GM21360 (cell line): ENCODE measurements at regions not wholly inside any gene's neighbourhood (a gene's known extent, or its start where the extent isn't known, plus 50 kb on each side); places are given as distances from the start of the nearest gene placed in this dataset.
"Not testable (repeated sequence)": the region's sequence is repeated elsewhere in the genome, so short reads cannot be mapped to it uniquely, and the experiment has no call there.

Experiments
- ATAC-seq: cut with Tn5 transposase; IDR thresholded peaks from one replicate; pipeline ENCODE4 v1.9.1; 2021; ENCODE audit warnings: mild to moderate bottlenecking, moderate library complexity; ENCODE audit not compliant: unreplicated experiment

DNA sequence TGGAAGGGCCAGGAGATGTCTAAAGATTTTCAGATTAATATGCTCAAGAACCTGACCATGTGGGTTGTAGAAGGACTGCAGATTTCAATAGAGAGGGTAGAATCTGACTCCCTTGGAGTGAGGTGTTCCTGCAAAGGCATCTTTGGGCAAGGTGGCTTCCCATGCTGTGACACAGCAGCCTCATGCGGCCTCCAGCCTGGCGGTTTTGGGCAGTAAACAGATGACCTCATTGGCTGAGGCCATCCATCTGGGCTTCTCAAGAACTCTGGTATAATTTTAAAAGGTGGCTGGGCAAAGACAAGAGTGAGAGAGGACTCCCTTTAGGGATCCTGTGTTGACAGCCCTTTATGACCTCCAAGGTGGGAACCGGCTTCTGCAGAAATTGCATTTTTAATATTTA lies 90.3 kb upstream of the ERCC6L2 start:
- ATAC-seq = no peak

DNA sequence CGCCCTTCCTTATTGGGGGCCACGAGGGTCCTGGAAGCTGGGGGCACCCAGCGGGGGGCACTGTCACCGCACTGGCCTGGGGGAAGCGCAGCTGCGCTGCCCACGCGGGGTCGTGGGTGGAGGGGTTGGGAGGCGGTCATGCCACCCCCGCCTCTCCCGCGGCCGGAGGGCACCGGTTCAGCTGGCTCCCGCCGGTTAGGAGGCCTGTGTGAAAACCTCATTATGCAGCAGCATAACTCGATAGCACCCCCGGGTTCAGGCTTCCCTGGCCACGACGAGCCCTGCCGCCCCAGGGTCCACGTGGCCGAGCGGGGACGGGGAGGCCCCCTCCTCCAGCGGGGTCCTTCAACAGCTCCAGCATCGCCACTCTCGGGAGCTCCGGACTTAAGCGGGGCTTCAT lies 91.2 kb upstream of the ERCC6L2 start:
- ATAC-seq = no peak

DNA sequence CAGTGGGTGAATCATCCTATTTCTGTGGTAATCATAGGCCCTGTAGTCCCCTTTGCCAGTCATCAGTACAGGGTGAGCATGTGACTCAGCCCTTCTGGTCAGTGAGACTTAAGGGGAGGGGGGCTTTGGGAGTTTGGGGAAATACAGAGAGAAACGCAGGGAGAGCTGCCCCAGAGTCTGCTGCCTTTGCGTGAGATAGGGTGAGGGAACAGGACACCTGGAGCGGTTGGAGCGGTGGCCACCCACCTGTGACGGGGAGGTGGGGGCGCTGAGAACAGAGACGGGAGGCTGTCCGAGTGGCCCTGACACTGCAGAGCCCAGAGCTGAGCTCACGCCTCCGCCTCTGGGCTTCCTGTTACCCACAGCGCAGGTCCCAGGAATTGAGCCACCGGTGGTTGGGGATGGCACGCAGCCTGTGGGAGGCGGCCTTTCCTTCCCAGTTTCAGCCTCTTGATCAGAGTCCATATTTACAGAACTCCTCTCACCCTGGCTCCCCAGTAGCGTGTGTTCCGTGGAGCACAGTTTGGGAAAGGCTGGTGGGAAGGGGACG lies 92.0 kb upstream of the ERCC6L2 start:
- no peak for ATAC-seq

DNA sequence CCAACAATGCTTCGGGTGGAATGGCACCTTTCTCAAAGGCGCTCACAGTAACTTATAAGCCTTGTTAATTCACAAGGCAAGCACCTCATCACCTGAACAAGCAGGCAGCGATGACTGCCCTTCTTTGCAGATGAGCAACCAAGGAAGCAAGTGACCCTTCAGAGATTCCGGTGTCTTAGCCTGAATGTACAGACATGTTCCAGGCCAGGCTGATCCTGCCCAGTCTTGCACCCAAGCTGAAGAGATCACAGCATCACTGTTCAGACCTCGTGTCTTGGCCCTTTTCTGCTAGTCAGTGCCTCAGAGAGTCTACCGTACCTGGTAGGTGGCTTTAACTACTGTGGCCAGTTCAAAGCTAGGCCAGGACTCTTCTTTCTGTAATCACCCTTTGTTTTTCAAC lies 94.7 kb upstream of the ERCC6L2 start:
- ATAC-seq = no peak

DNA sequence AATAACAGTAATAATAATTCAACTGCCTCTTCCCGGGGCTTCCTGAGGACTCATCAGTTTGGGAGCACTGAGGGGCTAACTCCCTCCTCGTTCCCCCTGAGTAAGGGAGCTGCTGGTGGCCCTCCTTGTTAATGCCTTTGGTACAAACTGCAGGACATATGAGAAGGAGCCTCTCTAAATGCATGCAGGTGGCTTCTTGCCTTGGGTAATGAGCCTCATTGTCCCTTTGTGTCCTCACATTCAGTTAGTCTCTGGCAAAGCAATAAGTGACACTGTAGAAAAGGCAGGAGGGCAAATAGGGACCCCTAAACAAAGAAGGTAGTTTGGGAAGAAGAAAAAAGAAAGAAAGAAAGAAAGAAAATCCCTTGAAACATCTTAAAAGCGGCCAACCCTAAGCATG lies 95.4 kb upstream of the ERCC6L2 start:
- no peak for ATAC-seq

DNA sequence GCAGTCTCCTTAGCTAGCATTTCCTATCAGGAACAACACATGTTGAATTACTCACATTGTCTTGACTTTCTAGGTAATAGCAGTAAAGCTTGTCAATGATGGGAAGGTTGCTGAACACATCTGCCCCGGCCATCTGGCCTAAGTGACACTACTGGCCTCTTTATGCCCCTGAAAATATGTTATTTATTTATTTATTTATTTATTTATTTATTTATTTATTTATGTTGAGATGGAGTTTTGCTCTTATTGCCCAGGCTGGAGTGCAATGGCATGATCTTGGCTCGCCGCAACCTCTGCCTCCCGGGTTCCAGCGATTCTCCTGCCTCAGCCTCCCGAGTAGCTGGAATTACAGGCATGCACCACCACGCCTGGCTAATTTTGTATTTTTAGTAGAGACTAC lies 95.9 kb upstream of the ERCC6L2 start:
- ATAC-seq = not testable (repeated sequence)

DNA sequence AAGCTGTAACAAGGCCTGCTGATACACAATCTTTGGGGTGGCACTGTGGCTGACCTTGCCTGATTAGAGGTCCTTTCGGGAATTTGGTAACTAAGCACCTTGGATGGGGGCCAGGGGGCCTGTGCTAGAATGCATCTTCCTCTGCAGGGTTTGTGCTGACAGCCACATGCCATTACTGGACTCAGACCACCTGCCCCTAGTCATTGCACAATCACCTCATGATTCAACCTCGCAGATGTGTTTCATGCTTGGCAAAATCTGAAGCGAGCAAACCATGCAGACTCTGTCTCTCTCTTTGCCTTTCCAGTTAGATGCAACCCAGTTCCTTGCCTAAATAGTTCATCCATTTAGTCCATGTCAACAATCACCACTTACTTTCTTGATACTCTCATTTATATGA lies 96.5 kb upstream of the ERCC6L2 start:
- ATAC-seq = no peak

DNA sequence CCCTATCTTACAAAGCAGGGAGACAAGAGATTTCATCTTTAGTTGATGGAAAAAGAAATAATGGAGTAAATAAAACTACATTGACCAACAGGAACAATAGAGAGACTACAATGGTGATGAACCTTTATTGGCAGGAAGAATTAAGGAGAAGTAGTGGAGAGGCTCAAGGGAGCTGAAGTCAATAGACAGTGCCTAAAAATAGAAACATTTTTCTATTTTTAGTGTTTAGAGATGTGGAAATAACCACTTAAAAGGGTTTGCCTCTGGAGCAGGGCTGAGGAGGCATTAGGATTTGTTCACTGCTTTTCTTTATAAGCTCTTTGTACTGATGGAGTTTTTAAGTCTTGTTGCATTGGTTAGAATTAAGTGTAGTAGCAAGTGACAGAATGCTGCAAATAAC lies 98.4 kb upstream of the ERCC6L2 start:
- no peak for ATAC-seq

DNA sequence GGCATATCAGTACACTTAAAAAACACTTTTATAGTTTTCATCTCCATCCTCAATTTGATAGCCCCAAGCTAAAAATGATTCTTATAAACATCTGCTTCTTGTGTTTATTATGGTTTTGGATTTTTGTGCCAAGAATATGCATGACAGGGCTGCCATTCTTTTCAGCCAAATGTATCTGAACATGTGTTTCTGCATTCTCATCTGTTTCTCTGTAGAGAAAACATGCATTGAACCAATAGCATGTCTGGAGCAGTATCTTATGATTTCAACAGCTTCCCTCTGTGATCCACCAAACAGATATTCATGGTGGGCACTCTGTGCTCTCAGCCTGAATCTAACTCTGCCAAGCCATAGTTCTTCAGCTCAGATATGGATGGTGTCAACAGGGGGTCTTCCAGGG lies 99.3 kb upstream of the ERCC6L2 start:
- ATAC-seq = no peak

DNA sequence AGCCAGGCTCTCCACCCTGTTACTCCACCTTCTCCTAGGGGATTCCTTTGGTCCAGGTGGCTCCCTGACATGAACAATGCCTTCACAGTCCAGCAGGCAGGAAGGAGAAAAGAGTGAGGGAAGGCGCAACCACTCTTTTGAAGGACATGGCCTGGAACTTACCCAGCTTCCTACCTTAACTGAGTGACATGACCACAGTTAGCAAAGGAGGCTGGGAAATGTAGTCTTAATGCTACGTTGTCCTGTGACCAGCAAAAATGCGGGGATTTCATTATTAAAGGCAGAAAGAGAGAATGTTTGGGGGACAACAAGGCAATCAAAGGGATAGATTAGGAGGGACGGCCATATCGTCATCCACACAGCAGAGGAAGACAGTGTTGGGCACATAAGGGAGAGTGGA lies 100.3 kb upstream of the ERCC6L2 start:
- ATAC-seq = no peak

DNA sequence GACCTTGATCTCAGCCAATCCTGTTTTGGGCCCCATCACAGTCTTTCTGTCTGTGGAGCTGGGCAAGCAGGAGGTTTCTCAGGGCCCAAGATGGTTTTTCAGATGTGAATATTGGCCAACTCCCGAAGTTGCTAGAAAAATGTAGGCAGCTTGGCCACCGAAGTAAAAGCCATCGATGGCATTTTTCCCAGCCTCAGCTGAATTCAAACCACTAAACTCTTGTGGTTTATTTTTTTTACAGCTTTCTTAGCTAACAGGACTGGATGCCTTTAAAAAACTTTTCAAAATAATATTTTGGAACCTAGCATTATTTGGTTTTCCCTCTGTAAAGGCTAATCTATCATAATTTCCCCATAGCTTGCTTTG lies 102.5 kb upstream of the ERCC6L2 start:
- no peak for ATAC-seq

DNA sequence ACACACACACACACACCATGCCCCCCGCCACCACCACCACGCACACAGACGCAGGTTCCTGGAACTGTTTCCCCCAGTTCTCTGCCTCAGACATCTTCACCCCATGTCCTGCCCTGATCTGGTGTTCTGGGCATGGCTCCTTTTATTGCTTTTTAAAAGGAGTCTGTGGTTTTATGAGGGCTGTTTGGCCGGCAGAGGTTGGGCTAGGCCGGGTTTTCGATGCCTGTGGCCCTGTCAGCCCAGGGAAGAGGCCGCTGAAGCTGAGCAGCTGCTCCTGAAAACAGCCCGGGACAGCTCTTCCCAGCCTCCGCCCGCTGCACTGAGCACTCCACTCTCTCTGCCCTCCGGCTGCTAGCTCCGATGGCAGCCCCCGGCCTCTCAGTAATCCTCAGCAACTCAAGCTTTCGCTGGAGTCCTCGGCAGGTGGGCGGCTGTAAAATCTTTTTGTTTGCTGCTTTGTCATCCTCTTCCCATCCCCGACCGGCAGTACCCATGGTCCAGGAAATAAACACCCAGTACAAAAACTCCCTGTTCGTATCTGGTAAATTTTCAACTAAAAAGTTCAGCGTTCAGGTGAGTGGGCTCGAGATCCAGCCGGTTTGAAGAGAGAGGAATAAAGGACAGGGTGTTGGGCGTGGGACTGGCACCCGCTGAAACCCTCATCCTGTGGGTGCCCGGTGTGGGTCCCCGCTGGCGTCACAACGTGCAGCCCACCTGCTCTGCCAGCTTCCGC lies 103.0 kb upstream of the ERCC6L2 start:
- no peak for ATAC-seq

DNA sequence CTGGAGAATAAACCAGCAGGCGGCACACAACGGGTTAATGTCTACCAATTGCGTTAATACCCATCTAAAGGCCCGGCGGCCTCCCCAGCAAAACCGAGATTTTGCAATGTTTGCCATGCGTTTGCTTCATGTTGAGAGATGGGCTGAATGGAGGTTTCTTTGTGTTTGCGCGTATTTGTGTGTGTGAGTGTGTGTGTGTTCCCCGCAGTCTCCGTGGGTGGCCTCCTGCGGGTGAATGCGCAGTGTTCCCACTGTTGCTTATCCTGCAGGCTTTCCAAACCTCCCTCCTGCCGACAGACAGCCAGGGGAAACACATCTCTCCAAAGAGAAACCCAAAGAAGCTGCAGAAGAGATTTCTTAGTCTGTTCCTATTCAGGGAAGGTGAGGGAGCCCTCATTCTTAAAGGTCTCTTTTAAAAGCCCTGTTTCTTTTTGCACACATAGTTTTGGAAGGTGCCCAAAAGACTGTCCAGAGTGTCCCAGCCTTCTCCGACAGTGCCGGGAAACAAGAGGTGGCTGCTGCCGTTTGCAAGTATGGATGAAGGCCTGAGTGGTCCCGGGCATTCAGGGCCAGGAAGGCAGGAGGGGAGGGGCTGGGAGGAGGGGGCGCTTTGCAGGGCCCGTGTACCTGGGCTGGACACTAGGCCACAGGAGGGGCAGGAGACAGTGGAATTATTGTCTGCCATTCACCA lies 103.8 kb upstream of the ERCC6L2 start:
- no peak for ATAC-seq

DNA sequence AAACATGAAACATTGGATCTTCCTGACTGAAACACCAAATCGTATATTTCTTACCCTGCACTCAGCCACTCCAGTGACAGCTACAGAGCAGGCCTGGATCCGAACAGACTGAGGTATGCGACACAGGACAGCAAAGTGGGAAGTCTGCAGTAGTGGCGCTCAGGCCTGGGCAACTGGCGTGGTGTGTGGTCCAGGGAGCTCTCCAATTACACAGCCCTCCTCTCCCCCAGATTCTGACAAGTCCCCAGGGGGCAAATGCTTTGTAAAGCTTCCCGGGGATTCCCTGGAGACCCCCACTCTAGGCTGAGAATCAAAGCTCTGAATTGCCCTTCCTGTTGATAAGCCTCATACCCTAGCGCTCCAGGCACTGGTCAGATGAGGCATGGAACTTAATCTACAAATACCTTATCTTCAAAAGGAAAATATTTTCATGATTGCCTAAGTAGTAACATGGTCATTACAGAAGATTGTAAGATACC lies 104.8 kb upstream of the ERCC6L2 start:
- no peak for ATAC-seq

DNA sequence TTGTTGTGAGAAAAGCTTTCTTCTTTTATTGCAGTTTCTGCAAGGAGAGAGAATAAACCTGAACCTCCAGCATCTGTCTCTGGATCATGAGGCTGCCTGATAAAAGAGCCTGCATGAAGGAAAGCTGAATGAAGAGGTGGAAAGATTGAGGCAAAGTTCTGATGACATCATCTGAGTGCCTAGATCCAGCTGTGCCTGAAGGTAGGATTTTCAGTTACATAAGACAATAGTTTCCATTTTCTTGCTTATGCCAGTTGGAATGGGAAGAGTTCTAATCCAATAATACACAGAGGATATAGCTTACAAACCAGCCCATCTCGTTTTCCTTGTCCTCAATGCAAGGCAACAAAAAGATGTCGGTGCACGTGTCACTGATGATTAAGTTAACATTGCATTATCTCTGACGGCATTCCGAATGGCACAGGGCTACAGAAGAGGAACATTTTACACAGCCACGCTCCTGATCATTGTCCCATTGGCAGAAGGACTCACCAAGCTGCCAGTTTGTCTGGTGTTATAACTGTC lies 105.5 kb upstream of the ERCC6L2 start:
- ATAC-seq = no peak

DNA sequence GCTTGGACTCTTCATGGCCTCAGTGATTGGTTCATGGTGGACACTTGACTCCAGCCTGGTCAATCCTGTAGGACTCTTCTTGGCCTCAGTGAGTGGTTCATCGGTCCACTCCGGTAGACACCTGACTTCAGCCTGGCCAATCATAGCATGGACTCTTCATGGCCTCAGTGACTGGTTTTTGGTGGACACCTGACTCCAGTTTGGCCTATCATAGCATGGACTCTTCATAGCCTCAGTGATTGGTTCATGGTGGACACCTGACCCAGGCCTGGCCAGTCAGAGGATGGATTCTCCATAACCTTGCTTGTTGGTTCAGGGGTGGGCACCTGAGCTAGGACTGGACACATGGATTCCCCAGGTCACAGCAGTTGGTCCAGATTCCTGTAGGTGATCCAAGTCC lies 106.0 kb upstream of the ERCC6L2 start:
- no peak for ATAC-seq

DNA sequence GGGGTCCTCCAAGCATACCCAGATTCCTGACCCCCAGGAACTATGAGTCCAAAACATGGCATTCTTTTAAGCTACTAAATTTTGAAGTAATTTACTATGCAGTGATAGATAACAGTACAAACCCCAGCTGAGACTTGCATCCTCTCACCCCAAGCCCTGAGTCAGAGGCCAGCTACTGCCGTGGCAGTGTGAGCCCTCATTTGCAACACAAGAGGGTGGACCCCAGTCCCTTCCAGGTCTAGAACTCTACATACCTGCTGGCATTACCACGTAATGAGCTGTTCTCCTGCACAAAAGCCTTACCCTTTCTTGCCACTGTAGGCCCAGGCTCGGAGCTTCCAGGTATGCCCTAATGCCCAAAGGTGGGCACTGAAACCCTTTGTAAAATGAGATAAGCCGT lies 108.6 kb upstream of the ERCC6L2 start:
- no peak for ATAC-seq

DNA sequence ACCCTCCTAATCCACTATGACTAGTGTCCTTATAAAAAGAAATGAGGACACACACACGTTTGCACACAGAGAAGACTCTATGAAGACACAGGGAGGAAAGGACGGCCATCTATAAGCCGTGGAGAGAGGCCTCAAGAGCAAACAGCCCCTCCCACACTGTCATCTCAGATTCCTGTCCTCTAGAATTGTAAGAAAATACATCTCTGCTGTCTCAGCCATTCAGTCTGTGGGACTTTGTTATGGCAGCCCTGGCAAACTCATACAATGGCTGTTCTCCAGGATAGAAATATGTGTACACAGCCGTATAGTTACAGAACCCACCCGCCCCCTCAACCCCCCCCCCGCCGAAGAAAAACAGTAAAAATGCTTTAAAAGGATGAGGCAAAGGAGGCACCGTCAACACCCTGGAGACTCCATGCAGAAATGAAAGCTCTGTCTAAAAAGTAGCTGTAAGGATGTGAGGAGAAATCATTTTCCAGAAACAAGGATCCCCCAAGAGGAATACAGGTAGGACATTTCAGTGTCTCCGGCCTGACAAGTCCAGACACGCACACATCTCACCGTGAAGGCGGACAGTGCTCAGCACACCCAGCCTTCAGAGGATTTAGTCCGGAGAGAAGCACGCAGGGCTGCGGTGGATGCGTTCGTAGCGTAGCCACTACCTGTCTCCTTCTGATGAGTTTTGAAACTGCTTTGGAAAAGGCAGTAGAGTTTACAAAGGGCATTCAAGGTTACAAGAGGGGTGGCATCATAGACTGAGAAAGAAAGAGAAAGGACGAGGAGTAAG lies 110.8 kb upstream of the ERCC6L2 start:
- ATAC-seq = no peak

DNA sequence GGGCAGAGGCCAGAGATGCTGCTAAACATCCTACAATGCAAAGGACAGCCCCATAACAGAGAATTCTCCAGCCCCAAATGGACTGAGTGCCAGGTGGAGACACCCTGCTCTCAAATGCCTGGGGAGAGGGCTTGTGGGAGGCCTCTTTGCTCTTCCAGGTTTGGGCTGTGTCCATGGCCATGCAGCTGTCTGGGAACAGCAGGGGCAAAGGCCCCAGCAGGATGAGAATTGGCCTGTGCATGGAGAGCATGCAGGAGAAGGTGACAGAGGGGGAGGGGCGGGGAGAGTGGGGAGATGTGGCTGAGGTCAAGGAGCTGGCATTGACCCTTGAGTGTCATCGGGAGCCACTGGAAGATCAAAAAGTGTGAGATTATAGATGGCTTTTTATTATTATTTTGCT lies 111.5 kb upstream of the ERCC6L2 start:
- ATAC-seq = no peak

DNA sequence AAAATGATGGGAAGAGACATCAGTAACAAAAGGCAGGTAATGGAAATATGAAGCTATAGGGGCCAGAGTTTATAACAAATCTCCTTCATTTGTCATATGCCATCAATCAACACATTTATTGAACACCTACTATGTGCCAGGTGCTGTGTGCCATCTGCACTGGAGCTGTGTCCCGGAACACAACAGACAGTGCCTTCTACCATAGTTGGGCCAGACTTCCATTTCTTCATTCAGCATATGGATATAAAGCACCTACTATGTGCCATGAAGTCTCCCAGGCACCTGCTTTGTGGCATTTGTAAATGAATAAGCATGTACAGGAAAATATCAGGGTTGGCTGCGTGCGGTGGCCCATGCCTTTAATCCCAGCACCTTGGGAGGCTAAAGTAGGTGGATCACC lies 112.5 kb upstream of the ERCC6L2 start:
- ATAC-seq = no peak

DNA sequence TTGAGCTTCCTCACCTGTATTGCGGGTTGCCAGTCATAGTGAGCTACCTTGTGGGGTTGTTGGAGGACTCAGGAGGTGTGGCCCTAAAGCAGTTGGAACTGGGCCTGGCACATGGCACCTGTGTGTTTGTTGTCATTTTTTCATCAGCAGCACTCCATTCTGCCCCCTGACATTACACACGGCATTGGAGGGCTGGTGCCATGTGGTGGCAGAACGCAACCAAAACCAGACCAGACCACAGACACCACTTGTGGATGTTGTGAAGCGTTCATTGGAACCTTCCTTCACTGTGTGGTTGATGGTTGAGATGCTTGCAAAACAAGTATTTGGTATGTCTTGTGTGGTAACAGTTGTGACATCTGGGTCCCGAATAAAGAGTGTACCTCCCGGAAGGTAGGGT lies 113.2 kb upstream of the ERCC6L2 start:
- ATAC-seq = no peak
